HuH-7 (cell line): ENCODE measurements at regions not wholly inside any gene's neighbourhood (a gene's known extent, or its start where the extent isn't known, plus 50 kb on each side); places are given as distances from the start of the nearest gene placed in this dataset.
A peak's percentile ranks its signal among the peaks of the same experiment; 100 is the strongest.

Source experiments
- DNase-seq: peaks from one replicate; pipeline ENCODE4 v3.0.0; 2011; ENCODE audit warnings: low spot score

- DNase-seq = no peak
These were observed 237.0 kb upstream of the SLC14A2 start for GRCh38 chr18:45378308-45378707.

GRCh38 chr18:45378933-45379332 lies 236.3 kb upstream of the SLC14A2 start:
- no peak for DNase-seq

GRCh38 chr18:45379903-45380302 lies 235.4 kb upstream of the SLC14A2 start:
- DNase-seq = no peak

- no peak for DNase-seq
These were observed 234.0 kb upstream of the SLC14A2 start for GRCh38 chr18:45381282-45381681.

- no peak for DNase-seq
These were observed 232.0 kb upstream of the SLC14A2 start for GRCh38 chr18:45383228-45383627.

- peak; percentile 19 for DNase-seq
These were observed 230.9 kb upstream of the SLC14A2 start for GRCh38 chr18:45384137-45384961.

GRCh38 chr18:45384962-45385315 lies 230.3 kb upstream of the SLC14A2 start:
- DNase-seq = no peak

- DNase-seq = peak; percentile 22
These were observed 229.1 kb upstream of the SLC14A2 start for GRCh38 chr18:45386041-45386655.

- no peak for DNase-seq
These were observed 228.0 kb upstream of the SLC14A2 start for GRCh38 chr18:45387229-45387628.

- no peak for DNase-seq
These were observed 216.8 kb upstream of the SLC14A2 start for GRCh38 chr18:45398448-45398847.

GRCh38 chr18:45399146-45399545 lies 216.1 kb upstream of the SLC14A2 start:
- no peak for DNase-seq

- DNase-seq = no peak
These were observed 215.6 kb upstream of the SLC14A2 start for GRCh38 chr18:45399643-45400042.

GRCh38 chr18:45402485-45403056 lies 212.7 kb upstream of the SLC14A2 start:
- DNase-seq = no peak

GRCh38 chr18:45403341-45404049 lies 211.8 kb upstream of the SLC14A2 start:
- DNase-seq = no peak

GRCh38 chr18:45408218-45408617 lies 207.1 kb upstream of the SLC14A2 start:
- DNase-seq = no peak

GRCh38 chr18:45409971-45410370 lies 205.3 kb upstream of the SLC14A2 start:
- DNase-seq = no peak

- no peak for DNase-seq
These were observed 202.7 kb upstream of the SLC14A2 start for GRCh38 chr18:45412577-45412976.

- DNase-seq = no peak
These were observed 202.0 kb upstream of the SLC14A2 start for GRCh38 chr18:45413180-45413836.

GRCh38 chr18:45415614-45416013 lies 199.7 kb upstream of the SLC14A2 start:
- DNase-seq = no peak

GRCh38 chr18:45416168-45416567 lies 199.1 kb upstream of the SLC14A2 start:
- no peak for DNase-seq

- no peak for DNase-seq
These were observed 197.9 kb upstream of the SLC14A2 start for GRCh38 chr18:45417392-45417791.

GRCh38 chr18:45423659-45424058 lies 191.6 kb upstream of the SLC14A2 start:
- DNase-seq = no peak
